K562 (cell line): ENCODE measurements at regions not wholly inside any gene's neighbourhood (a gene's known extent, or its start where the extent isn't known, plus 50 kb on each side); places are given as distances from the start of the nearest gene placed in this dataset.

Experiments used
- ATAC-seq: fragments of 200-7000 bp; cut with Tn5 transposase; 3 replicates; pipeline ENCODE4 v1.9.1; 2020; ENCODE audit warnings: moderate library complexity
- BruUV-seq: library from RNA; stranded (reverse); fragments of 400-500 nt; replicated peaks from 2 replicates; lab custom pipeline; 2021; lab: Mats Ljungman, UMichigan
- CTCF ChIA-PET: fragments of 300-600 bp; formaldehyde crosslinking; extraction: SDS; loops from one replicate; lab custom pipeline; 2021; ENCODE audit warnings: low intra/inter-chr PET ratio; lab: Yijun Ruan, JAX
- POLR2A ChIA-PET: fragments of 300-600, 350-650 bp; sonication (Branson Sonifier 250); formaldehyde crosslinking; extraction: SDS; loops from one replicate; lab custom pipeline; 2021; ENCODE audit warnings: antibody characterized with exemption, inconsistent platforms; lab: Yijun Ruan, JAX
- DNase-seq, 4 experiments: peaks; one replicate each; pipeline versions ENCODE4 v3.0.0 to v3.0.0-alpha.2; 2011 to 2018; ENCODE audit warnings: low spot score in 3 of 4, mixed read lengths in 3 of 4; ENCODE audit errors: extremely low read depth in 1 of 4
- FAIRE-seq: peaks from 2 replicates; lab custom pipeline; 2011; peaks lifted over from hg19 to GRCh38; lab: Jason Lieb, UNC
- H2AFZ ChIP-seq: 2 replicates; pipeline ENCODE4 v1.6.0; 2011; ENCODE audit warnings: low read depth, low read length, control low read depth, inconsistent platforms
- H3K27ac ChIP-seq: fragments of 200-600 bp; 3 replicates; pipeline ENCODE4 v1.8.0; 2011; ENCODE audit warnings: low read depth, mild to moderate bottlenecking, control low read depth, inconsistent platforms, low read length, moderate library complexity, mixed read lengths; ENCODE audit errors: extremely low read depth
- H3K27me3 ChIP-seq, 2 experiments: fragments of 300-600 bp in 1 of 2; 2 replicates in 1 of 2; 3 replicates in 1 of 2; pipeline versions ENCODE4 v1.6.0 to v1.8.0; 2011; ENCODE audit warnings: inconsistent platforms in 2 of 2, low read length in 2 of 2, mild to moderate bottlenecking in 1 of 2, mixed read lengths in 1 of 2, moderate library complexity in 1 of 2; ENCODE audit not compliant: control insufficient read depth in 2 of 2, insufficient read depth in 2 of 2
- H3K36me3 ChIP-seq: fragments of 300-600 bp; 3 replicates; pipeline ENCODE4 v1.8.0; 2011; ENCODE audit warnings: mild to moderate bottlenecking, low read length, inconsistent platforms; ENCODE audit not compliant: control insufficient read depth, insufficient read depth
- H3K4me1 ChIP-seq, 2 experiments: fragments of 200-600 bp in 1 of 2; replicated peaks in 1 of 2; 2 replicates in 1 of 2; 3 replicates in 1 of 2; pipeline versions ENCODE4 v1.5.1 to v1.8.0; 2011; ENCODE audit warnings: inconsistent platforms in 2 of 2, low read length in 2 of 2, mild to moderate bottlenecking in 1 of 2, mixed read lengths in 1 of 2, moderate library complexity in 1 of 2; ENCODE audit not compliant: control insufficient read depth in 2 of 2, insufficient read depth in 2 of 2
- H3K4me2 ChIP-seq: 2 replicates; pipeline ENCODE4 v1.6.1; 2011; ENCODE audit warnings: low read length, control low read depth, inconsistent platforms, mixed read lengths; ENCODE audit not compliant: insufficient read depth
- H3K4me3 ChIP-seq: fragments of 200-600 bp; sonication (generic), shearing (Covaris generic); 2 replicates; pipeline ENCODE4 v1.5.1; 2016; ENCODE audit warnings: control low read depth, inconsistent platforms
- H3K79me2 ChIP-seq: fragments of 200-600 bp; 3 replicates; pipeline ENCODE4 v1.8.0; 2011; ENCODE audit warnings: low read length, inconsistent platforms; ENCODE audit not compliant: control insufficient read depth, insufficient read depth
- H3K9ac ChIP-seq, 2 experiments: 2 replicates each; pipeline versions ENCODE4 v1.6.0 to v1.6.1; 2011; ENCODE audit warnings: low read depth in 2 of 2, low read length in 2 of 2, control low read depth in 1 of 2, inconsistent platforms in 1 of 2, mild to moderate bottlenecking in 1 of 2, mixed read lengths in 1 of 2; ENCODE audit not compliant: insufficient read depth in 1 of 2
- H3K9me1 ChIP-seq: one replicate; pipeline ENCODE4 v1.6.0; 2011; ENCODE audit warnings: inconsistent platforms, mild to moderate bottlenecking, low read length, moderate library complexity; ENCODE audit not compliant: control insufficient read depth, insufficient read depth
- H3K9me3 ChIP-seq: replicated peaks from 2 replicates; pipeline ENCODE4 v1.5.1; 2011; ENCODE audit warnings: low read depth, low read length, inconsistent platforms; ENCODE audit not compliant: control insufficient read depth, insufficient read depth
- H4K20me1 ChIP-seq: replicated peaks from 2 replicates; pipeline ENCODE4 v1.6.1; 2011; ENCODE audit warnings: low read length, inconsistent platforms, mixed read lengths; ENCODE audit not compliant: control insufficient read depth, insufficient read depth
- CHD2 ChIP-seq: IDR thresholded peaks from 2 replicates; pipeline ENCODE4 v1.6.1; 2011; ENCODE audit warnings: low read depth, low read length
- E2F3 ChIP-seq: fragments of 250-450 bp; sonication (Bioruptor Pico); IDR thresholded peaks from 2 replicates; pipeline ENCODE4 v1.4.0; 2020; ENCODE audit warnings: mild to moderate bottlenecking
- ETV6 ChIP-seq, 3 experiments: fragments of 150-350 bp in 1 of 3; sonication (generic) in 1 of 3; formaldehyde crosslinking in 1 of 3; IDR thresholded peaks; 2 replicates each; pipeline versions ENCODE4 v1.6.1 to v1.8.0; 2014 to 2022; ENCODE audit warnings: borderline replicate concordance in 2 of 3, low read depth in 2 of 3, antibody characterized with exemption in 1 of 3, low read length in 1 of 3, mild to moderate bottlenecking in 1 of 3, missing genetic modification reagents in 1 of 3
- FOXA3 ChIP-seq, 2 experiments: fragments of 450-650 bp in 1 of 2; sonication (generic) in 1 of 2; formaldehyde crosslinking; IDR thresholded peaks in 1 of 2; conservative IDR thresholded peaks in 1 of 2; 2 replicates each; pipeline versions ENCODE4 v1.4.0 to v1.8.0; 2020 to 2022; ENCODE audit warnings: mild to moderate bottlenecking in 2 of 2, missing genetic modification reagents in 1 of 2
- HDAC2 ChIP-seq: fragments of 450-650 bp; IDR thresholded peaks from 2 replicates; pipeline ENCODE4 v1.6.1; 2016; ENCODE audit warnings: mild to moderate bottlenecking
- NCOA4 ChIP-seq: fragments of 450-650 bp; IDR thresholded peaks from 2 replicates; pipeline ENCODE4 v1.6.1; 2018; ENCODE audit warnings: mild to moderate bottlenecking; ENCODE audit not compliant: partially characterized antibody
- NR3C1 ChIP-seq: sonication (generic); formaldehyde crosslinking; IDR thresholded peaks from 2 replicates; pipeline ENCODE4 v1.8.1; 2022; ENCODE audit warnings: missing genetic modification reagents
- PURB ChIP-seq: sonication (generic); formaldehyde crosslinking; IDR thresholded peaks from 2 replicates; pipeline ENCODE4 v1.9.0; 2021; ENCODE audit warnings: low read depth, mild to moderate bottlenecking, missing genetic modification reagents
- STAG1 ChIP-seq: sonication (generic); formaldehyde crosslinking; IDR thresholded peaks from 2 replicates; pipeline ENCODE4 v1.5.0; 2020; ENCODE audit warnings: missing genetic modification reagents, borderline replicate concordance
- TCF3 ChIP-seq: sonication (generic); formaldehyde crosslinking; IDR thresholded peaks from 2 replicates; pipeline ENCODE4 v1.4.0; 2020; ENCODE audit warnings: mild to moderate bottlenecking, missing genetic modification reagents
- ZNF444 ChIP-seq: fragments of 250-450 bp; sonication (Bioruptor Pico); IDR thresholded peaks from 2 replicates; pipeline ENCODE4 v1.4.0; 2020; ENCODE audit warnings: mild to moderate bottlenecking, moderate library complexity
- ZNF583 ChIP-seq: fragments of 250-450 bp; sonication (Bioruptor Pico); IDR thresholded peaks from 2 replicates; pipeline ENCODE4 v1.4.0; 2020
- in situ Hi-C: fragments of 300-500 bp; cut with MboI; formaldehyde crosslinking; loops from 4 replicates; pipeline ENCODE4 v1.15.0; 2018; ENCODE audit warnings: inconsistent platforms, mixed read lengths
- intact Hi-C: fragments of 100-400 bp; cut with micrococcal nuclease; formaldehyde crosslinking; loops from 2 replicates; pipeline ENCODE4 v1.14.2; 2022

- no peak for TF ChIP-seq NCOA4
- no peak for TF ChIP-seq ZNF583
- TF ChIP-seq TCF3 (CRISPR knock-in tag), result no peak
- TF ChIP-seq ETV6 (IDR thresholded peaks at IDR 0.05; ENCODE audit: borderline replicate concordance in 1 of 2, low read depth in 2 of 2, low read length in 1 of 2), result no peak
- TF ChIP-seq ETV6 (CRISPR knock-in tag; IDR thresholded peaks at IDR 0.05; ENCODE audit: borderline replicate concordance), result no peak
- TF ChIP-seq ZNF444 (CRISPR knock-in tag), result no peak
- no peak for TF ChIP-seq CHD2
- TF ChIP-seq HDAC2, result no peak
- TF ChIP-seq PURB (CRISPR knock-in tag), result no peak
- TF ChIP-seq STAG1, result no peak
- no peak for TF ChIP-seq FOXA3 (CRISPR knock-in tag; conservative IDR thresholded peaks at IDR 0.05 in 1 of 2, IDR thresholded peaks at IDR 0.05 in 1 of 2)
- TF ChIP-seq NR3C1 (CRISPR knock-in tag), result no peak
- no peak for TF ChIP-seq E2F3
- TF ChIP-seq, all 486 proteins: peak for 0
- H3K27me3 ChIP-seq, result no peaks in the 10 kb centered on the region
- ATAC-seq (no peak), FAIRE-seq (no peak), DNase-seq (no peak)
- H4K20me1 ChIP-seq, result no peaks in the 10 kb centered on the region
- no peak overlapping the region for H3K9ac ChIP-seq
- H3K27ac ChIP-seq, result no peak overlapping the region
- ChIA-PET CTCF (no interaction called here), POLR2A (no interaction called here)
- no peaks in the 10 kb centered on the region for H3K9me1 ChIP-seq
- no peaks in the 10 kb centered on the region for H3K79me2 ChIP-seq
- in situ Hi-C loops (no loop called here), intact Hi-C loops (no loop called here)
- H2AFZ ChIP-seq, result no peak overlapping the region
- H3K4me3 ChIP-seq, result no peak overlapping the region
- H3K9me3 ChIP-seq, result no peaks in the 10 kb centered on the region
- H3K36me3 ChIP-seq, result no peaks in the 10 kb centered on the region
- no peaks in the 10 kb centered on the region for H3K4me1 ChIP-seq
- no TSS peak for BruUV-seq
- no peak overlapping the region for H3K4me2 ChIP-seq
Measured at GRCh38 chr16:63904182-63904581, 1217.7 kb downstream of the CDH11 start.
